Body of pancreas (tissue), 4 donors: ENCODE measurements at regions not wholly inside any gene's neighbourhood (a gene's known extent, or its start where the extent isn't known, plus 50 kb on each side); places are given as distances from the start of the nearest gene placed in this dataset.

ENCODE experiments used
- POLR2A ChIP-seq, 3 donors: fragments of 450-650 bp; IDR thresholded peaks; one replicate each; pipeline ENCODE4 v1.6.1; 2016; ENCODE audit warnings: antibody characterized with exemption in 3 of 3, mild to moderate bottlenecking in 2 of 3
- TF ChIP-seq, protein P1 (sequence below), 7 experiments: fragments of 450-650 bp in 4 of 7; fragments of 200-600 bp in 3 of 7; sonication (generic) in 3 of 7; IDR thresholded peaks; one replicate each; pipeline ENCODE4 v1.5.1; 2016 to 2019; ENCODE audit warnings: antibody characterized with exemption in 7 of 7

DNA sequence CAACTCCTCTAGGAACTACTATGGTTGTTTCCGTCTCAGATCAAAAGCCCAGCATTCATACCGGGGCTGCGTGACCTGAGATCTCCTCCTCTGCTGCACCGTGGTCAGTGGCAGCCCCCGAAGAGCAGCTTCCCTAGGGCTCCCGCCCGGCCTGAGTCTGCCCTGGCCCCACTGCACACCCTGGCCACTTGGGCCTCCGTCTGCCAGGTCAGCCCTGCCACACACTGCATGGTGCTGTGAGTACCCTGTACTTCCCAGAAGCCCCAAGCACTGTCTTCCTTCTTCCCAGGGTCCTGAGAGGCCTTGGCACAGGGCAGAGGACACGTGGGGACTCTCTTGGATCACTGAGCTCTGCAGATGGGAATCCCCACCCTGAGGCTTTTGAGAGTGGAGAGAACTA lies 81.5 kb upstream of the GPC1 start:
- TF ChIP-seq, protein P1, sequence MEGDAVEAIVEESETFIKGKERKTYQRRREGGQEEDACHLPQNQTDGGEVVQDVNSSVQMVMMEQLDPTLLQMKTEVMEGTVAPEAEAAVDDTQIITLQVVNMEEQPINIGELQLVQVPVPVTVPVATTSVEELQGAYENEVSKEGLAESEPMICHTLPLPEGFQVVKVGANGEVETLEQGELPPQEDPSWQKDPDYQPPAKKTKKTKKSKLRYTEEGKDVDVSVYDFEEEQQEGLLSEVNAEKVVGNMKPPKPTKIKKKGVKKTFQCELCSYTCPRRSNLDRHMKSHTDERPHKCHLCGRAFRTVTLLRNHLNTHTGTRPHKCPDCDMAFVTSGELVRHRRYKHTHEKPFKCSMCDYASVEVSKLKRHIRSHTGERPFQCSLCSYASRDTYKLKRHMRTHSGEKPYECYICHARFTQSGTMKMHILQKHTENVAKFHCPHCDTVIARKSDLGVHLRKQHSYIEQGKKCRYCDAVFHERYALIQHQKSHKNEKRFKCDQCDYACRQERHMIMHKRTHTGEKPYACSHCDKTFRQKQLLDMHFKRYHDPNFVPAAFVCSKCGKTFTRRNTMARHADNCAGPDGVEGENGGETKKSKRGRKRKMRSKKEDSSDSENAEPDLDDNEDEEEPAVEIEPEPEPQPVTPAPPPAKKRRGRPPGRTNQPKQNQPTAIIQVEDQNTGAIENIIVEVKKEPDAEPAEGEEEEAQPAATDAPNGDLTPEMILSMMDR (IDR thresholded peaks at IDR 0.05): no peak
- no peak for TF ChIP-seq POLR2A (IDR thresholded peaks at IDR 0.05)
